ENCODE measurements at regions not wholly inside any gene's neighbourhood (a gene's known extent, or its start where the extent isn't known, plus 50 kb on each side); places are given as distances from the start of the nearest gene placed in this dataset.
A peak's percentile ranks its signal among the peaks of the same experiment; 100 is the strongest.

DNA sequence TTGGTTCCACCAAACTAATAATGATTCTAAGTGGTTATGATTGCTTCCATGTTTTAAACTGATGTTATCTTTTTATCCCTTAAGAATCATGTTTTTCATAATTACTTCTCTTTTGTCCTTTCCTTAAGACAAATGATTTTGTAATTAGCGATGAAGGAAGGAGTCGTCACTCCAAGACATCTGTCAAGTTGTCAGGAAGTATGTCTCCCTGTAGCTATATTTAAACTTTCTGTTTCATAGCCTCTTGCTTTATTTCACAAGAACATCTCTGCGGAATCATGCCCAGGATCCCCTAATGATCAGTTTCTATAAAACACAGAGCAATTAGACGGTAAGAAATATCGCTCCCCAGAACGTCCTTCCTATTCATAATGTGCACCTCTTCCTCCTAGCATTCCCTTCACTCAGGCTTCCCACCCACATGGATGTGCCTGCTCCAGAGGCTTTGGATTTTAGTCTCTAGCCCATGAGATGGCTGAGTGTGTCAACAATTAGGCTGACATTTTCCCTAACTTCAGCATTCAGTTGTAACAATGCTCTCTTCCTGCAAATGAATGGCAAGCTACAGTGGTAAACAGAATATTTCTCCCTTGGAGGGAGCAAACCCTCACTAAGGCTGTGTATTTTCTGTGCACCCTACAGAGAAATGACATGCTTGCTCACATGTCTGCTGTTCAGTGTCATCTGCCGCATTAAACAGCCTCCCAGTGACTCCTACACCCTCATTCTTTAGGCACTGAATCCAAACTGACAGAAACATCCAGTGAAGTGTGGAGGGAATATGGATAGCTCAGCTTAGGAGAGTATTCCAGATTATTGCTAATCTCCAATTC is 879.6 kb upstream of the CELF4 start:
- H3K9me3 Mint-ChIP-seq (ENCODE audit: unreplicated experiment), result no peaks in the 10 kb centered on the region
- ChIA-PET CTCF (no interaction called here), POLR2A (no interaction called here)
- TF ChIP-seq, protein P1, sequence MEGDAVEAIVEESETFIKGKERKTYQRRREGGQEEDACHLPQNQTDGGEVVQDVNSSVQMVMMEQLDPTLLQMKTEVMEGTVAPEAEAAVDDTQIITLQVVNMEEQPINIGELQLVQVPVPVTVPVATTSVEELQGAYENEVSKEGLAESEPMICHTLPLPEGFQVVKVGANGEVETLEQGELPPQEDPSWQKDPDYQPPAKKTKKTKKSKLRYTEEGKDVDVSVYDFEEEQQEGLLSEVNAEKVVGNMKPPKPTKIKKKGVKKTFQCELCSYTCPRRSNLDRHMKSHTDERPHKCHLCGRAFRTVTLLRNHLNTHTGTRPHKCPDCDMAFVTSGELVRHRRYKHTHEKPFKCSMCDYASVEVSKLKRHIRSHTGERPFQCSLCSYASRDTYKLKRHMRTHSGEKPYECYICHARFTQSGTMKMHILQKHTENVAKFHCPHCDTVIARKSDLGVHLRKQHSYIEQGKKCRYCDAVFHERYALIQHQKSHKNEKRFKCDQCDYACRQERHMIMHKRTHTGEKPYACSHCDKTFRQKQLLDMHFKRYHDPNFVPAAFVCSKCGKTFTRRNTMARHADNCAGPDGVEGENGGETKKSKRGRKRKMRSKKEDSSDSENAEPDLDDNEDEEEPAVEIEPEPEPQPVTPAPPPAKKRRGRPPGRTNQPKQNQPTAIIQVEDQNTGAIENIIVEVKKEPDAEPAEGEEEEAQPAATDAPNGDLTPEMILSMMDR (IDR thresholded peaks at IDR 0.05; ENCODE audit: insufficient read depth in 1 of 2, low read depth in 1 of 2, low read length in 1 of 2, severe bottlenecking in 1 of 2, unreplicated experiment in 1 of 2), result no peak
- Histone ChIP-seq H3K4me1 (no peaks in the 10 kb centered on the region), H3K27me3 (replicated peaks; ENCODE audit: control insufficient read depth, insufficient read depth, low read length) (no peaks in the 10 kb centered on the region), H3K36me3 (ENCODE audit: control insufficient read depth, insufficient read depth, low read length) (no peaks in the 10 kb centered on the region), H3K4me3 (ENCODE audit: low read depth, low read length) (no peak overlapping the region), H3K9me3 (no peaks in the 10 kb centered on the region)
- DNase-seq, result no peak
- no peak overlapping the region for H3K27ac Mint-ChIP-seq (ENCODE audit: unreplicated experiment)
- no peak overlapping the region for H3K4me3 Mint-ChIP-seq (ENCODE audit: unreplicated experiment)
- no peaks in the 10 kb centered on the region for H3K4me1 Mint-ChIP-seq (ENCODE audit: low read depth, unreplicated experiment)
- BruUV-seq (replicated peaks), result no TSS peak
- intact Hi-C loops (cut with micrococcal nuclease; ENCODE audit: unreplicated experiment), result no loop called here
- H3K36me3 Mint-ChIP-seq (ENCODE audit: insufficient read depth, unreplicated experiment), result peaks cover 1% of the 10 kb centered on the region
- peaks cover 6% of the 10 kb centered on the region for H3K27me3 Mint-ChIP-seq (ENCODE audit: insufficient read depth, unreplicated experiment)

DNA sequence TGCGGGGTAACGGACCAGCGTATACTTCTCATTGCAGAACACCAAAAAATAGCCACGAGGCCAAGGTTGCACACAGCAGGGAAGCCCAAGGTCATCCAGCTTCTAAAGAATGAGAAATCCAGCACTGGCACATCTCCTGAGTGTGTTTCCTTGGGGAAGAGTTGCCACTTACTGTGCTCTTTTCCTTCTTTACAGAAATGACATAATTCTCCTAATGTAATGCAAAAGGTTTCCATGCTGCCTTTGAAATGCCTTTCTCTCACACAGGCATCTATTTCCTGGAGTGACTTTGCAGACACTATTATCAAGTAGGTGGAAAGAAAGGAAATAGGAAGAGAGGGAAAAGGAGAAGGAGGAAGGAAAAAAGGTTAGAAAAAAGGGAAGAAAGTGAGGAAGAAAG is 862.1 kb upstream of the CELF4 start:
- no peaks in the 10 kb centered on the region for H3K4me1 Mint-ChIP-seq (ENCODE audit: low read depth, unreplicated experiment)
- POLR2A ChIA-PET, result no interaction called here
- no TSS peak for BruUV-seq (replicated peaks)

DNA sequence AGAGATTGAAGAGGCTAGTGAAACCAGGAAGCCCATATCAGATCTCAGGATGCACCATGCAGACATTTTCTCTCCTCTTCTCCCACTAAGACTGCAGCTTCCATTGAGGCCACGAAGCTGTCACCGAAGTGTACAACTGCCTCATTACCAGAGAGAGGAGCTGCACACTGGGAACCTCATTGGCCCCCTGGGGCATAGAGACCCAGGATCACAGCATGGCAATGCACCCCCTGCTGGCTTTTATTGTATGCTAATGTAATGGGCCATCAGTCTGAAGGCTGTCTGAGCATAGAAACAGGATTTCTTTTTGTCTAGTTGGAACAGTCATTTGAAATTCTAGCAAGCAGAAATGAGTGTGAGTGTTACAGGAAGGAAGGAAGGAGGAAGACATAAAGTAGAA is 861.6 kb upstream of the CELF4 start:
- POLR2A ChIA-PET, result no interaction called here

More for the DNA sequence above, 862.1 kb upstream of the CELF4 start:
- H3K36me3 Mint-ChIP-seq (ENCODE audit: insufficient read depth, unreplicated experiment), result no peaks in the 10 kb centered on the region
- peaks cover 6% of the 10 kb centered on the region for H3K27me3 Mint-ChIP-seq (ENCODE audit: insufficient read depth, unreplicated experiment)
- H3K27me3 ChIP-seq (replicated peaks; ENCODE audit: control insufficient read depth, insufficient read depth, low read length), result no peaks in the 10 kb centered on the region
- H3K9me3 Mint-ChIP-seq (ENCODE audit: unreplicated experiment), result no peaks in the 10 kb centered on the region
- no peak overlapping the region for H3K4me3 ChIP-seq (ENCODE audit: low read depth, low read length)
- H3K36me3 ChIP-seq (ENCODE audit: control insufficient read depth, insufficient read depth, low read length), result no peaks in the 10 kb centered on the region
- intact Hi-C loops (cut with micrococcal nuclease; ENCODE audit: unreplicated experiment), result no loop called here
- no peak overlapping the region for H3K4me3 Mint-ChIP-seq (ENCODE audit: unreplicated experiment)
- CTCF ChIA-PET, result no interaction called here
- no peak overlapping the region for H3K27ac Mint-ChIP-seq (ENCODE audit: unreplicated experiment)
- DNase-seq, result no peak
- H3K9me3 ChIP-seq, result no peaks in the 10 kb centered on the region
- TF ChIP-seq, protein P1 (IDR thresholded peaks at IDR 0.05; ENCODE audit: insufficient read depth in 1 of 2, low read depth in 1 of 2, low read length in 1 of 2, severe bottlenecking in 1 of 2, unreplicated experiment in 1 of 2), result no peak
- H3K4me1 ChIP-seq, result no peaks in the 10 kb centered on the region

More for the DNA sequence above, 861.6 kb upstream of the CELF4 start:
- H3K9me3 ChIP-seq, result no peaks in the 10 kb centered on the region
- no peak overlapping the region for H3K27ac Mint-ChIP-seq (ENCODE audit: unreplicated experiment)
- no peaks in the 10 kb centered on the region for H3K36me3 Mint-ChIP-seq (ENCODE audit: insufficient read depth, unreplicated experiment)
- no peaks in the 10 kb centered on the region for H3K27me3 ChIP-seq (replicated peaks; ENCODE audit: control insufficient read depth, insufficient read depth, low read length)
- H3K4me3 Mint-ChIP-seq (ENCODE audit: unreplicated experiment), result no peak overlapping the region
- peak; percentile 4 to 25 for DNase-seq
- intact Hi-C loops (cut with micrococcal nuclease; ENCODE audit: unreplicated experiment), result no loop called here
- H3K36me3 ChIP-seq (ENCODE audit: control insufficient read depth, insufficient read depth, low read length), result no peaks in the 10 kb centered on the region
- H3K4me1 ChIP-seq, result no peaks in the 10 kb centered on the region
- H3K4me1 Mint-ChIP-seq (ENCODE audit: low read depth, unreplicated experiment), result no peaks in the 10 kb centered on the region
- peaks cover 6% of the 10 kb centered on the region for H3K27me3 Mint-ChIP-seq (ENCODE audit: insufficient read depth, unreplicated experiment)
- BruUV-seq (replicated peaks), result no TSS peak
- H3K4me3 ChIP-seq (ENCODE audit: low read depth, low read length), result no peak overlapping the region
- TF ChIP-seq, protein P1 (IDR thresholded peaks at IDR 0.05; ENCODE audit: insufficient read depth in 1 of 2, low read depth in 1 of 2, low read length in 1 of 2, severe bottlenecking in 1 of 2, unreplicated experiment in 1 of 2), result no peak
- CTCF ChIA-PET, result no interaction called here
- H3K9me3 Mint-ChIP-seq (ENCODE audit: unreplicated experiment), result no peaks in the 10 kb centered on the region

Data from Caco-2 (cell line).